H1 (cell line): ENCODE measurements at regions not wholly inside any gene's neighbourhood (a gene's known extent, or its start where the extent isn't known, plus 50 kb on each side); places are given as distances from the start of the nearest gene placed in this dataset.

Source experiments
- TAF1 ChIP-seq: IDR thresholded peaks from 2 replicates; pipeline ENCODE4 v1.6.1; 2011; ENCODE audit warnings: mild to moderate bottlenecking, low read depth, low read length

- no peak for TF ChIP-seq TAF1
Measured at GRCh38 chr12:89040146-89040964, 311.9 kb downstream of the DUSP6 start (continued).
